LNCaP clone FGC (cell line): ENCODE measurements at regions not wholly inside any gene's neighbourhood (a gene's known extent, or its start where the extent isn't known, plus 50 kb on each side); places are given as distances from the start of the nearest gene placed in this dataset.

ENCODE experiments used
- DNase-seq: peaks from one replicate; pipeline ENCODE4 v3.0.0-alpha.2; 2011; ENCODE audit warnings: low read depth
- H3K4me3 ChIP-seq: 2 replicates; pipeline ENCODE4 v1.5.1; 2011; ENCODE audit warnings: mild to moderate bottlenecking, low read depth, low read length, control low read depth
- TF ChIP-seq, protein P1 (sequence below): IDR thresholded peaks from 2 replicates; pipeline ENCODE4 v1.5.1; 2012; ENCODE audit warnings: mild to moderate bottlenecking; ENCODE audit not compliant: control insufficient read depth, insufficient read depth; ENCODE audit errors: extremely low read depth

DNA sequence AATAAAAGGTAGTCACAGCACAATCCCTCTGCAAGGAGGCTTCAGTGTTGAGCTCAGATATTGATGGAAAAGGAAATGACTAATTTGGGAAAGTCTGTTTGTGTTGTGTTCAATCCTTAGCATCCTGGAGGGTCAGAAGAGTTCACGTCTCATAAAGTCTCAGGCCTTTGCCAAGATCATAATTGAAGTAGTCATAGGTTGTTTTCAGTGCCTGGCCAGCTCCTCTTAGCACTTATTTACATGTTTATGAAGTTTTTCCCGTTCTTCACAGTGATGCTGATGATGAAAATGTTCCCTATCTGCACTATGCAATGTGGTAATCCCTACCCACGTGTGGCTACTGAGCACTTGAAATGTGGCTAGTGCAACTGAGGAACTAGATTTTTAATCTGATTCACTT lies 61.6 kb upstream of the TGFBR2 start:
- no peak for DNase-seq
- H3K4me3 ChIP-seq: no peak overlapping the region
- TF ChIP-seq, protein P1, sequence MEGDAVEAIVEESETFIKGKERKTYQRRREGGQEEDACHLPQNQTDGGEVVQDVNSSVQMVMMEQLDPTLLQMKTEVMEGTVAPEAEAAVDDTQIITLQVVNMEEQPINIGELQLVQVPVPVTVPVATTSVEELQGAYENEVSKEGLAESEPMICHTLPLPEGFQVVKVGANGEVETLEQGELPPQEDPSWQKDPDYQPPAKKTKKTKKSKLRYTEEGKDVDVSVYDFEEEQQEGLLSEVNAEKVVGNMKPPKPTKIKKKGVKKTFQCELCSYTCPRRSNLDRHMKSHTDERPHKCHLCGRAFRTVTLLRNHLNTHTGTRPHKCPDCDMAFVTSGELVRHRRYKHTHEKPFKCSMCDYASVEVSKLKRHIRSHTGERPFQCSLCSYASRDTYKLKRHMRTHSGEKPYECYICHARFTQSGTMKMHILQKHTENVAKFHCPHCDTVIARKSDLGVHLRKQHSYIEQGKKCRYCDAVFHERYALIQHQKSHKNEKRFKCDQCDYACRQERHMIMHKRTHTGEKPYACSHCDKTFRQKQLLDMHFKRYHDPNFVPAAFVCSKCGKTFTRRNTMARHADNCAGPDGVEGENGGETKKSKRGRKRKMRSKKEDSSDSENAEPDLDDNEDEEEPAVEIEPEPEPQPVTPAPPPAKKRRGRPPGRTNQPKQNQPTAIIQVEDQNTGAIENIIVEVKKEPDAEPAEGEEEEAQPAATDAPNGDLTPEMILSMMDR: no peak

DNA sequence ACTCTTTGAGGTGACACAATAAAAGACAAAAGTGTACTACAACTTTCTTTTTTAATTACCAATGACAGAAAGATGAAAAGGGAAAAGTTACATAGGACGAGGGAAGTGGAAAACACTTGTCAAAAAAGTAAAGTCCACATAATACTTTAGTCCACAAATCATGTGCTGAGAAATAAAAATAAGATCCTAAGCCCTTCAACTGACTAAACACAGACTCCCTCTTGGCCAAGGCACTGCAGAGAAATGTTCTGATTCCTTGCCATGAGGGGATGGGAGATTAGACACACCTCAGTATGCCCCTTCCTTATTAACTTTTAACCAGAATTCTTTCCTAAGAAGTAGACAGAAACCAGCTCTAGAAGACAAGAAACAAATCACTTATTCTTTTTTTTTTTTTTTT lies 59.5 kb upstream of the TGFBR2 start:
- no peak for DNase-seq
- H3K4me3 ChIP-seq: no peak overlapping the region
- TF ChIP-seq, protein P1: no peak

DNA sequence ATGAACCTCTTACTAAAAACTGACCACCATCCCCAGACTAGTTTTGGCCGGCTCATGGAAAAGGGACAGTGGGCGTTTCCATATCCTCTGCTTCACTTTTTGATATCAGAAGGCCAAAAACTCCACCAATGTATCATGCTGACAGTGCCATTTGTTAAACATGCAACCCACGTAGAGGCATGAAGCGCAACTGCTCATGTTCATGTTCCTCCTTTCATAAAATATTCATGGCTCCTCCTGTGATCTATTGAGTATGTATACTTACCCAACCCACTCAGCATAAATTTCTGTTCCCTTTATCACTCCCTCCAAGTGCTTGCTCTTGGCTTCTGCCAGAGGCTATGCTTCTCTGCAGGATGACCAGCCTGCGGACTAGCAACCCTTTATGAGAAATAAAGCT lies 58.7 kb upstream of the TGFBR2 start:
- H3K4me3 ChIP-seq: no peak overlapping the region
- TF ChIP-seq, protein P1: no peak
- DNase-seq: no peak

DNA sequence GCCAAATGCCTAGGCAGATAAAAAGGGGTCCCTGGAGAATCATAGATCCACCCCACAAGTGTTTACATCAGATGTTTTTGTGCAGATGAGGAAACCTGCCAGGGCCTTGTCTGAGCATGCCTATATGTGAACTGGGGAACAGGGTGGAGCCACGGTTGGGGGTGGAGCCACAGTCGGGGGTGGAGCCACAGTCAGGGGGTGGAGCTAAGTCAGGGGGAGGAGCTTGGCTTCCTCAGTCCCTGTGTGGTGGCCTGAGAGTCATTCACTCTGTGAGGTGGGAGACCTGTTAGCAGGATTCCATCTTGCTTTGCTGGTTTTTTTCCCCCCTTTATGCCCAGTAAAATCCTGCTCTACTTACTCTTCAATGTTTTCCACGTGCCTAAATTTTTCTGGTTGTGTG lies 57.8 kb upstream of the TGFBR2 start:
- DNase-seq: no peak
- H3K4me3 ChIP-seq: no peak overlapping the region
- TF ChIP-seq, protein P1: no peak

DNA sequence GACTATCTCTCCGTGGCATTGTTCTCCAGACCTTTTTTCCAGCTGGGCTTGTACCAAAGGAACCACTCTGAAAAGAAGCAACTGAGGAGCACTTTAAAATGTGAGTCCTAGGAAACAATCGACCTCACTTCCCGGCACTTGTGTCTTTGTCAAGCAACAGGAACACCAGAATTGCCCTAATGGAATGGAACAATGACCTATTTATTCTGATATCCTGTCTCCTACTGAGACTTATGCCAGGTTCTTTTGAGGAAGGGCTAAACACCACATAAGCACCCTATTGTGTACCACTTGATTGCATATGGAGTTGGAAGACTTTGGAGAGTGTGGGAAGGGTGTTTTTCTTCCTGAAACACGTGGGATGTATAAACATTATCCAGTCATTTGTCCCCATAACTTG lies 56.8 kb upstream of the TGFBR2 start:
- DNase-seq: no peak
- TF ChIP-seq, protein P1: no peak
- H3K4me3 ChIP-seq: no peak overlapping the region

DNA sequence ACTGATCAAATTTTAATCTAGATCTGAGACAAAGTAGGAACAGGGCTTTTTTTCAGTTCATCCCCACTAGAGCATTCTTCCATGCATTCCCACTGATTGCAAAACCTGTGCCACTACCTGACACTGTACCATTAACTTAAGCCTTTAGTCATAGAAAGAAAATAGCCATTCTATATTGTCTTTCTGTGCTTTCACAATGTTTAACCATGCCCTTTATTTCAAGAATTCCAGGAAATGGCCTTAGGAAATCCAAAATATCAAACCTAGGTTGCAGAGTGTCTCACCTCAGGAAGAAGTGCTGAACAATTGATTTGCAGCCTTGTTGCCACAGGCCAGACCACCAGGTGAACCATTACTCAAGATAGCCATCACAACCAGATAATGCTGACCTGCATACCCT lies 56.2 kb upstream of the TGFBR2 start:
- no peak overlapping the region for H3K4me3 ChIP-seq
- TF ChIP-seq, protein P1: no peak
- no peak for DNase-seq

DNA sequence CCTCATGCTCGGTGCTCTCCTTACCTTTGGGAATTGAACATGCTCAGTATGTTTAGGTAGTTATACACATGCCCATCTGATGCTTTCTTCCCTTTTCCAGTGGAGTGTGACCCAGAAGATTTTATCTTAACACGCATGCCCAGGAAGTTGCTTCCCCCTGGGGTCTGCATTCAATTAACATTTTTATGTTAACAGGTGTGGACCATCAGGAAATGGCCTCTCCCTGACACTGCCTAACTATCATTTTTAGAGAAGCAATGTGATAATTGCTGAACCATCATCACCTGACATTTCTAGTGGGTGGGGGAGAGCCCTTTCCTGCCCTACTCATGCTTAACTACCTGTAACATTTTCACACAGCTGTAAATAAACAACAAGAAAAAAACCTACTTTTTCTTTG lies 55.1 kb upstream of the TGFBR2 start:
- TF ChIP-seq, protein P1: no peak
- DNase-seq: no peak
- H3K4me3 ChIP-seq: no peak overlapping the region
